ENCODE measurements at regions not wholly inside any gene's neighbourhood (a gene's known extent, or its start where the extent isn't known, plus 50 kb on each side); places are given as distances from the start of the nearest gene placed in this dataset.

DNA sequence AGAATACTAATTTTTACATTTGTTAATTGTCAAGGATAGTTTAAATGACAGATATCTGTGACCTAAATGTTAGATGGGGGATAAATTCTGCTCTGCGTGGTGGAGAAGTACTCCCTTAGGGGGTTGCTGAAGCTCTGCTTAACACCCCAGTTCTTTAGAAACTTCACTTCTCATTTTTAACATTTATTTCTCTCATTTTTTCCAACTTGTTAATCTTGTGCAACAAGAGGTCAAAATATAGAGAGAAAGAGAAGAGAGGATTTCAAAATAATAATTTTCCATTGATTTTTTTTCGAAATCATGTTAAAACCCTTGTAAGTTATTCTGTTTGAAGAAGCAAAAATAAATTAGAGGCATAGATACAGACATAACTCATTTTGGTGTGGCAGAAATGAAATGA is 61.3 kb upstream of the SLC8A1 start:
- Histone ChIP-seq H3K9ac (ENCODE audit: low read length) (no peak overlapping the region), H2BK5ac (ENCODE audit: low read depth, low read length, poor library complexity) (no peak overlapping the region), H4K8ac (ENCODE audit: low read depth, low read length) (no peak overlapping the region), H3K4ac (ENCODE audit: low read depth, low read length) (no peak overlapping the region), H2BK120ac (ENCODE audit: insufficient read depth, low read length, poor library complexity) (no peak overlapping the region), H3K18ac (ENCODE audit: low read length) (no peak overlapping the region), H3K79me2 (ENCODE audit: control insufficient read depth, insufficient read depth, low read length, poor library complexity) (no peaks in the 10 kb centered on the region), H3K23ac (ENCODE audit: low read length) (no peak overlapping the region), H2BK12ac (ENCODE audit: low read length) (no peak overlapping the region), H3K4me3 (ENCODE audit: low read depth, low read length) (no peak overlapping the region), H3K36me3 (ENCODE audit: control insufficient read depth in 1 of 2, insufficient read depth in 2 of 2, low read length in 2 of 2) (no peaks in the 10 kb centered on the region), H3K27ac (ENCODE audit: low read depth, low read length) (no peak overlapping the region), H3K79me1 (ENCODE audit: low read length) (no peaks in the 10 kb centered on the region), H3K4me1 (ENCODE audit: control insufficient read depth in 1 of 2, insufficient read depth in 2 of 2, low read length in 2 of 2) (no peaks in the 10 kb centered on the region), H2AFZ (ENCODE audit: insufficient read depth, low read length, poor library complexity) (no peak overlapping the region), H3K14ac (ENCODE audit: low read length) (no peak overlapping the region), H2AK5ac (ENCODE audit: low read length) (no peak overlapping the region), H3K9me3 (ENCODE audit: insufficient read depth, low read depth, low read length) (no peaks in the 10 kb centered on the region), H4K91ac (ENCODE audit: low read depth, low read length) (no peak overlapping the region), H3K4me2 (ENCODE audit: low read length) (no peak overlapping the region), H3K27me3 (ENCODE audit: insufficient read depth, low read length) (no peaks in the 10 kb centered on the region), H4K12ac (ENCODE audit: low read depth, low read length) (no peak overlapping the region)
- no peak for DNase-seq
- no CpG with 5 or more reads among the region's 2 CpGs for WGBS (ENCODE audit: extremely low coverage, insufficient coverage, insufficient read length)

DNA sequence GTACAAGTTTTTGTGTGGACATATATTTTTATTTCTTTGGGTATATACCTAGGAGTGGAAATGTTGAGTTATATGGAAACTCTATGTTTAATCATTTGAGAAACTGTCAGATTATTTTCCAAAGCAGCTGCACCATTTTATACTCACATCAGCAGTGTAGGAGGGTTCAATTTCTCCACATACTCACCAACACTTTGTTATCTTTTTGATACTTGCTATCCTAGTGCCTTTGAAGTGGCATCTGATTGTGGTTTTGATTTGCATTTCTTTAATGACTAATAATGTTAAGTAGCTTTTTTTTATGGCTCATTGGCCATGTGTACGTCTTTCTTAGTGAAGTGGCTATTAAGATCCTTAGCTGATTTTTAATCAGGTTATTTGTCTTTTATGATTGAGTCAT is 64.7 kb upstream of the SLC8A1 start:
- Histone ChIP-seq H3K14ac (ENCODE audit: low read length) (no peak overlapping the region), H3K36me3 (ENCODE audit: control insufficient read depth in 1 of 2, insufficient read depth in 2 of 2, low read length in 2 of 2) (no peaks in the 10 kb centered on the region), H3K9me3 (ENCODE audit: insufficient read depth, low read depth, low read length) (no peaks in the 10 kb centered on the region), H4K8ac (ENCODE audit: low read depth, low read length) (no peak overlapping the region), H3K18ac (ENCODE audit: low read length) (no peak overlapping the region), H2AK5ac (ENCODE audit: low read length) (no peak overlapping the region), H4K12ac (ENCODE audit: low read depth, low read length) (no peak overlapping the region), H3K23ac (ENCODE audit: low read length) (no peak overlapping the region), H2BK5ac (ENCODE audit: low read depth, low read length, poor library complexity) (no peak overlapping the region), H3K79me1 (ENCODE audit: low read length) (no peaks in the 10 kb centered on the region), H3K9ac (ENCODE audit: low read length) (no peak overlapping the region), H2BK12ac (ENCODE audit: low read length) (no peak overlapping the region), H4K91ac (ENCODE audit: low read depth, low read length) (no peak overlapping the region), H3K4me3 (ENCODE audit: low read depth, low read length) (no peak overlapping the region), H3K4me2 (ENCODE audit: low read length) (no peak overlapping the region), H3K4ac (ENCODE audit: low read depth, low read length) (no peak overlapping the region), H2AFZ (ENCODE audit: insufficient read depth, low read length, poor library complexity) (no peak overlapping the region), H3K4me1 (ENCODE audit: control insufficient read depth in 1 of 2, insufficient read depth in 2 of 2, low read length in 2 of 2) (no peaks in the 10 kb centered on the region), H3K27ac (ENCODE audit: low read depth, low read length) (no peak overlapping the region), H3K27me3 (ENCODE audit: insufficient read depth, low read length) (no peaks in the 10 kb centered on the region), H3K79me2 (ENCODE audit: control insufficient read depth, insufficient read depth, low read length, poor library complexity) (no peaks in the 10 kb centered on the region), H2BK120ac (ENCODE audit: insufficient read depth, low read length, poor library complexity) (no peak overlapping the region)
- DNase-seq, result no peak
- WGBS (ENCODE audit: extremely low coverage, insufficient coverage, insufficient read length), result no CpG with 5 or more reads among the region's 1 CpG

DNA sequence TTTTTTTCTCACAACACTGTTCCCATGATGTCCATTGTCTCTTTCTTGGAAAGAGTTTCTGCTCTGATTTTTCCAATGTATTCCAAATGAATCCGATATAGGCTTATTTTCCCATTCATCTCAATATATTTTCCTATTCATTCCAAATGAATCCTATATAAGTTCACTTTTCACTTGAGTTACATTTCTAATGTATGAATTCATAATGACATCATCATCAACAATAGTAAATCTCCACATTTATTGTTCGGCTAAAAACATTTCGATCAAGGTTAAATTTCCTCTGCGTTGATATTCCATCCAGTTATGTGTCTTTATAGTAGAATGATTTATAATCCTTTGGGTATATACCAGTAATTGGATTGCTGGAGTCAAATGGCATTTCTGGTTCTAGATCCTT is 76.7 kb upstream of the SLC8A1 start:
- no peak overlapping the region for H2BK5ac ChIP-seq (ENCODE audit: low read depth, low read length, poor library complexity)
- H3K9me3 ChIP-seq (ENCODE audit: insufficient read depth, low read depth, low read length), result no peaks in the 10 kb centered on the region
- no peaks in the 10 kb centered on the region for H3K36me3 ChIP-seq (ENCODE audit: control insufficient read depth in 1 of 2, insufficient read depth in 2 of 2, low read length in 2 of 2)
- H3K27ac ChIP-seq (ENCODE audit: low read depth, low read length), result no peak overlapping the region
- H3K27me3 ChIP-seq (ENCODE audit: insufficient read depth, low read length), result no peaks in the 10 kb centered on the region
- no peak overlapping the region for H3K4me2 ChIP-seq (ENCODE audit: low read length)
- H3K9ac ChIP-seq (ENCODE audit: low read length), result no peak overlapping the region
- H2AK5ac ChIP-seq (ENCODE audit: low read length), result no peak overlapping the region
- H3K4ac ChIP-seq (ENCODE audit: low read depth, low read length), result no peak overlapping the region
- no peak overlapping the region for H4K8ac ChIP-seq (ENCODE audit: low read depth, low read length)
- H4K12ac ChIP-seq (ENCODE audit: low read depth, low read length), result no peak overlapping the region
- no peak overlapping the region for H4K91ac ChIP-seq (ENCODE audit: low read depth, low read length)
- H2AFZ ChIP-seq (ENCODE audit: insufficient read depth, low read length, poor library complexity), result no peak overlapping the region
- no CpG with 5 or more reads among the region's 4 CpGs for WGBS (ENCODE audit: extremely low coverage, insufficient coverage, insufficient read length)
- H3K79me2 ChIP-seq (ENCODE audit: control insufficient read depth, insufficient read depth, low read length, poor library complexity), result no peaks in the 10 kb centered on the region
- H3K23ac ChIP-seq (ENCODE audit: low read length), result no peak overlapping the region
- H2BK12ac ChIP-seq (ENCODE audit: low read length), result no peak overlapping the region
- no peak overlapping the region for H3K14ac ChIP-seq (ENCODE audit: low read length)
- no peak overlapping the region for H3K4me3 ChIP-seq (ENCODE audit: low read depth, low read length)
- no peak overlapping the region for H3K18ac ChIP-seq (ENCODE audit: low read length)
- no peaks in the 10 kb centered on the region for H3K79me1 ChIP-seq (ENCODE audit: low read length)
- no peak for DNase-seq
- H3K4me1 ChIP-seq (ENCODE audit: control insufficient read depth in 1 of 2, insufficient read depth in 2 of 2, low read length in 2 of 2), result no peaks in the 10 kb centered on the region
- H2BK120ac ChIP-seq (ENCODE audit: insufficient read depth, low read length, poor library complexity), result no peak overlapping the region

DNA sequence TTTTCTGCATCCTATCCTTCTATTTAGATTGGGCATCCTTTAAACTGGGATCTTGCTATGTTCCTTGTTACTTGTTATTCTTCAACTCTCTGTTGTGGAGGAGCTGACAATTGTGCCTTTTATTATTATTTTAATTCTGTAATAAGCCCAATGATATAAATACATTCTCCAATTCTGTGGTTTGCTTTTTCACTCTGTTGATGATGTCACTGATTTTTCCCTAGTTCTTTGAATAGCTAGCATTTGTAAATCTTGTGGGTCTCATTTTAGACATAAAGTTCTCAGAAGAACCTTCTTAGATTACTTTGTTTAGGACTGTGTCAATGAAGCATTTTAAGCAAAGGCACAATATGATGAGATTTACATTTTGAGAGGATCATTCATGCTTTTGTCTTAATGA is 79.5 kb upstream of the SLC8A1 start:
- H3K4me3 ChIP-seq (ENCODE audit: low read depth, low read length), result no peak overlapping the region
- no peak overlapping the region for H3K18ac ChIP-seq (ENCODE audit: low read length)
- no peaks in the 10 kb centered on the region for H3K9me3 ChIP-seq (ENCODE audit: insufficient read depth, low read depth, low read length)
- no peak overlapping the region for H3K23ac ChIP-seq (ENCODE audit: low read length)
- H3K9ac ChIP-seq (ENCODE audit: low read length), result no peak overlapping the region
- H3K27me3 ChIP-seq (ENCODE audit: insufficient read depth, low read length), result no peaks in the 10 kb centered on the region
- no peak overlapping the region for H3K14ac ChIP-seq (ENCODE audit: low read length)
- H3K4ac ChIP-seq (ENCODE audit: low read depth, low read length), result no peak overlapping the region
- no peaks in the 10 kb centered on the region for H3K4me1 ChIP-seq (ENCODE audit: control insufficient read depth in 1 of 2, insufficient read depth in 2 of 2, low read length in 2 of 2)
- DNase-seq, result no peak
- H2BK120ac ChIP-seq (ENCODE audit: insufficient read depth, low read length, poor library complexity), result no peak overlapping the region
- H4K12ac ChIP-seq (ENCODE audit: low read depth, low read length), result no peak overlapping the region
- H3K79me2 ChIP-seq (ENCODE audit: control insufficient read depth, insufficient read depth, low read length, poor library complexity), result no peaks in the 10 kb centered on the region
- no peaks in the 10 kb centered on the region for H3K79me1 ChIP-seq (ENCODE audit: low read length)
- H4K91ac ChIP-seq (ENCODE audit: low read depth, low read length), result no peak overlapping the region
- no peak overlapping the region for H3K27ac ChIP-seq (ENCODE audit: low read depth, low read length)
- H2AFZ ChIP-seq (ENCODE audit: insufficient read depth, low read length, poor library complexity), result no peak overlapping the region
- no peak overlapping the region for H2AK5ac ChIP-seq (ENCODE audit: low read length)
- H2BK5ac ChIP-seq (ENCODE audit: low read depth, low read length, poor library complexity), result no peak overlapping the region
- H3K4me2 ChIP-seq (ENCODE audit: low read length), result no peak overlapping the region
- no peaks in the 10 kb centered on the region for H3K36me3 ChIP-seq (ENCODE audit: control insufficient read depth in 1 of 2, insufficient read depth in 2 of 2, low read length in 2 of 2)
- H4K8ac ChIP-seq (ENCODE audit: low read depth, low read length), result no peak overlapping the region
- no peak overlapping the region for H2BK12ac ChIP-seq (ENCODE audit: low read length)

DNA sequence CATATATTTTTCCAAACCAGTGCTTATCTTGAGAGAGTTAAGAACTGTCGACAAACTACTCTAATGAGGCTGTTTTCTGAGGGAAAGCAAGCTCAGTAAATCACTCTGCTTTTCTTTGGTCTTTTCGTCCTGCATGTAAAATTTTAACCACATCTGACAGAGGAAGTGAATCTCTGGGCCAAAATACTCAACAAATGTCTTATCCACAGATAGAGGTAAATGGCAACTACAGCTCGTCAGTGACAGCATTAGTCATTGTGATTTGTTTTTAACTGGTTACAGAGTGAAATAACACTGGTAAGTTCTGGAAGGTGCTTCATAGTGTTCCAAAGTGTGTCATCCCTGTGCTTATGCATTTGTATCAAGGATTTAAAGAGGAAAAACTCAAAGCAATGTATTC is 82.6 kb upstream of the SLC8A1 start:
- no peak overlapping the region for H3K4me2 ChIP-seq (ENCODE audit: low read length)
- no peak overlapping the region for H4K91ac ChIP-seq (ENCODE audit: low read depth, low read length)
- no peak overlapping the region for H3K14ac ChIP-seq (ENCODE audit: low read length)
- H3K4ac ChIP-seq (ENCODE audit: low read depth, low read length), result no peak overlapping the region
- H3K79me2 ChIP-seq (ENCODE audit: control insufficient read depth, insufficient read depth, low read length, poor library complexity), result no peaks in the 10 kb centered on the region
- no peak overlapping the region for H3K18ac ChIP-seq (ENCODE audit: low read length)
- H3K27ac ChIP-seq (ENCODE audit: low read depth, low read length), result no peak overlapping the region
- no peak overlapping the region for H3K23ac ChIP-seq (ENCODE audit: low read length)
- H3K36me3 ChIP-seq (ENCODE audit: control insufficient read depth in 1 of 2, insufficient read depth in 2 of 2, low read length in 2 of 2), result no peaks in the 10 kb centered on the region
- no peak overlapping the region for H2BK5ac ChIP-seq (ENCODE audit: low read depth, low read length, poor library complexity)
- no peak overlapping the region for H3K4me3 ChIP-seq (ENCODE audit: low read depth, low read length)
- DNase-seq, result no peak
- no peak overlapping the region for H2BK120ac ChIP-seq (ENCODE audit: insufficient read depth, low read length, poor library complexity)
- H2AK5ac ChIP-seq (ENCODE audit: low read length), result no peak overlapping the region
- H2BK12ac ChIP-seq (ENCODE audit: low read length), result no peak overlapping the region
- H4K12ac ChIP-seq (ENCODE audit: low read depth, low read length), result no peak overlapping the region
- H3K9me3 ChIP-seq (ENCODE audit: insufficient read depth, low read depth, low read length), result no peaks in the 10 kb centered on the region
- no CpG with 5 or more reads among the region's 3 CpGs for WGBS (ENCODE audit: extremely low coverage, insufficient coverage, insufficient read length)
- H3K4me1 ChIP-seq (ENCODE audit: control insufficient read depth in 1 of 2, insufficient read depth in 2 of 2, low read length in 2 of 2), result no peaks in the 10 kb centered on the region
- H2AFZ ChIP-seq (ENCODE audit: insufficient read depth, low read length, poor library complexity), result no peak overlapping the region
- no peak overlapping the region for H3K9ac ChIP-seq (ENCODE audit: low read length)
- no peaks in the 10 kb centered on the region for H3K27me3 ChIP-seq (ENCODE audit: insufficient read depth, low read length)
- no peaks in the 10 kb centered on the region for H3K79me1 ChIP-seq (ENCODE audit: low read length)
- no peak overlapping the region for H4K8ac ChIP-seq (ENCODE audit: low read depth, low read length)

Measured in trophoblast cell (in vitro differentiated cells and primary cell).